T-helper 2 cell treated with Interferon-gamma antibody and Interleukin-4, amounts not matched to agents 5 μg/mL and 100 μg/mL, for 36 hours (primary cell): ENCODE measurements at regions not wholly inside any gene's neighbourhood (a gene's known extent, or its start where the extent isn't known, plus 50 kb on each side); places are given as distances from the start of the nearest gene placed in this dataset.

ENCODE experiments used
- DNase-seq: peaks from one replicate; pipeline ENCODE4 v3.0.0; 2021; ENCODE audit warnings: low spot score
- H3K27ac Mint-ChIP-seq: one replicate; pipeline ENCODE4 v1.8.0; 2021; ENCODE audit warnings: mild to moderate bottlenecking, mixed read lengths
- H3K27me3 Mint-ChIP-seq: one replicate; pipeline ENCODE4 v1.8.0; 2021; ENCODE audit warnings: low read depth, mixed read lengths
- H3K36me3 Mint-ChIP-seq: one replicate; pipeline ENCODE4 v1.8.0; 2021; ENCODE audit warnings: low read depth, mixed read lengths
- H3K4me1 Mint-ChIP-seq: one replicate; pipeline ENCODE4 v1.8.0; 2021; ENCODE audit warnings: low read depth, mixed read lengths
- H3K4me3 Mint-ChIP-seq: one replicate; pipeline ENCODE4 v1.8.0; 2022; ENCODE audit warnings: mild to moderate bottlenecking, moderate library complexity, mixed read lengths
- H3K9me3 Mint-ChIP-seq: one replicate; pipeline ENCODE4 v1.8.0; 2021; ENCODE audit warnings: mixed read lengths

DNA sequence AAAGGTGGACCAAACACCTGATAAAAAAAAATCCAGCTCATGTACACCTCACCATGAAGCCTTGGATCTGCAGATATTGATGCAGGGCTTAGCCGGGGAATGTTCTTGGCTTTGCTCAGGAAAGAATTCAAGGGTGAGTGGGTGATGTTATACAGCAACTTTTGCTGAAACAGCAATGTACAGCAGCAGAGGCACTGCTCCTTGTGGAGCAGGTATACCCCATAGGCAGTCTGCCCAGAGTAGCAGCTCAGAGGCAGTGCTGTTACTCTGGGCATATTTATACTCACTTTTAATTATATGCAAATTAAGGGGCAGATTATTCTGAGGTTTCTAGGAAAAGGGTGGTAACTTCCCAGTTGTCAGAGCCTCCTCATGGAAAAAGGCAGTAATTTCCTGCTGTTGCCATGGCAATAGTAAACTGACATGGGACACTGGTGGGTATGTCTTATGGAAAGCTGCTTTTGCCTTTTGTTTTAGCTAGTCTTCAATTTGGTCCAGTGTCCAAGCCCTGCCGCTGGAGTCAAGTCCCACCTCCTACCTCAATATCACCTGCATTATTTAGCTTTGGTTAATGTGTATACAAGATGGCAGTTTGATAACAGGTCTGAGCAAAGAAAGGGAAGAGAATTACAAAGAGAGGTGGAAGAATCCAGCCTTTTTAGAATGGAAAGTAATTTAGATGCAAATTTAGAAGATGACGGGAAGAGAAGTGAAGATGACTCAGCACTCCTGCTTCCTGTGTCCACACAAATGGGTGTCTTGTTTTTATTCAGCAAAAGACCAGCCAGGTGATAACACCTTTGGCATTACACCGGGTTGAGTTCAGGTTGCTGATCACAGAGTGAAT is 110.1 kb upstream of the JAG1 start:
- Mint-ChIP-seq H3K27me3 (peaks cover 4% of the 10 kb centered on the region), H3K27ac (no peak overlapping the region), H3K9me3 (no peaks in the 10 kb centered on the region), H3K36me3 (no peaks in the 10 kb centered on the region), H3K4me1 (no peaks in the 10 kb centered on the region), H3K4me3 (no peak overlapping the region)
- no peak for DNase-seq

DNA sequence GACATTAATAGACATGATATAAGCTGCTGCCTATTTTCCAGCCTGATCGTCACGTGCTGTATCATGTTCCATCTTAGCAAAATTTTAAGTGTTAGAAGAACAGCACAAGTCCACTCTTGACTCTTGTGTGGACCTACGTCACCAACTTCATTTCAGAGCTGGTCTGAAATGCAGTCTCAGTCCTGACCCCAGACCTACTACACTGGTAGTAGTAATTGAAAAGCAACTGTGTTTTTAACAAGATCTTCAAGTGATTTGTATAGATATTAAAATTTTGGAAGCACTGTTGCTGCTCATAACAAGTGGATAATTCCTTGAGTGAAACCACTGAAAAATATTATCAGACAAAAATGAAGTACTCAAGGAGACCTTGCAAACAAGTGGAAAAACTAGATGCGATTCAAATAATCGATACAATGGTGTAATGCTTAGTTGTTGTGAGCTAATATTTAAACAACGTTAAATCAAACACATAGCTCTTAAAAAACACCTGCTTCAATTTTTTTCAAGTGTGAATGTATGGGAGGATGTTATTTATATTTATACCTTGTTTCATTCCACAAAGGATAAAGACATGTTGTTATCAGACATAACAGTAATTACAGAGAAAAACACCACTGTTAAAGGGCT is 110.9 kb upstream of the JAG1 start:
- no peak for DNase-seq
- H3K27ac Mint-ChIP-seq: no peak overlapping the region
- no peaks in the 10 kb centered on the region for H3K4me1 Mint-ChIP-seq
- no peak overlapping the region for H3K4me3 Mint-ChIP-seq
- H3K9me3 Mint-ChIP-seq: no peaks in the 10 kb centered on the region
- H3K36me3 Mint-ChIP-seq: no peaks in the 10 kb centered on the region
- peaks cover 4% of the 10 kb centered on the region for H3K27me3 Mint-ChIP-seq

DNA sequence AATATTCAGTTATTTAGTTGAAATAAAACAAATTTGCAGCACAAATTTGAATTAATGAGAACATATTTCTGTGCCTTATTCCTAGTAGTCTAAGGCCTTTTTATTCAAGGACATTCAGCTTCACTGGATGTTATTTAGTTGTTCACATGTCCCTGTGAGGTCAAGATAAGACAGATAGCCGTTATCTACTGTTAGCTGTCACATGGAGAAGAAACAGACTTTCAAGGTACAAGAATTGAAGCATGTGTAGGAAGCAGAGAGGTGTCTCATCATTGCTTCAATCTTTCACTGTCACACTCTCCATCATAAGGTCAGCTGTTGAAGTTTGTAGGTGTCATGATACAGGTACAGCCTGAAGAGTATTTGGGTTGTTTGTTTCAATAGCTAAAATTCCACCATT is 112.9 kb upstream of the JAG1 start:
- DNase-seq: no peak
- no peaks in the 10 kb centered on the region for H3K9me3 Mint-ChIP-seq
- peaks cover 4% of the 10 kb centered on the region for H3K27me3 Mint-ChIP-seq
- no peaks in the 10 kb centered on the region for H3K36me3 Mint-ChIP-seq
- no peak overlapping the region for H3K27ac Mint-ChIP-seq
- no peaks in the 10 kb centered on the region for H3K4me1 Mint-ChIP-seq
- no peak overlapping the region for H3K4me3 Mint-ChIP-seq

DNA sequence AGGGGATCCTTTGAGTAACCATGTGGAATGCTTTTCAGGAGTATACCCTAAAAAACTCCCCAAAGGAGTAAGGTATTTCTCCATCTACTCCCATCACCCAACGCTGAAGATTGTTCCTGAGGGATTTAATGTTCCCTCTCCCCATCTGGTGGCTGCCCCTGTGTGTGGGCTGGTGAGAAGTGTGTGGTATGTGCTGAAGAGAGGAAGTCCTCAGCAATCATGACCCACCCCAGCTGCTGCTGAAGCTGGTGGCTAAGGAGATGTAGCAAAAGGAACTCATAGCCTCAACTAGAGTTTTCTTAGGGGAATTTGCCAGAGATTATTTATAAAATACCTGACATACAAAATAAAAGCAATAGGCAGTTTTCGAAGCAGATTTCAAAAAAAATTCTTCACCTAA is 114.3 kb upstream of the JAG1 start:
- no peak for DNase-seq
- Mint-ChIP-seq H3K4me1 (no peaks in the 10 kb centered on the region), H3K4me3 (no peak overlapping the region), H3K27me3 (no peaks in the 10 kb centered on the region), H3K27ac (no peak overlapping the region), H3K9me3 (no peaks in the 10 kb centered on the region), H3K36me3 (no peaks in the 10 kb centered on the region)

DNA sequence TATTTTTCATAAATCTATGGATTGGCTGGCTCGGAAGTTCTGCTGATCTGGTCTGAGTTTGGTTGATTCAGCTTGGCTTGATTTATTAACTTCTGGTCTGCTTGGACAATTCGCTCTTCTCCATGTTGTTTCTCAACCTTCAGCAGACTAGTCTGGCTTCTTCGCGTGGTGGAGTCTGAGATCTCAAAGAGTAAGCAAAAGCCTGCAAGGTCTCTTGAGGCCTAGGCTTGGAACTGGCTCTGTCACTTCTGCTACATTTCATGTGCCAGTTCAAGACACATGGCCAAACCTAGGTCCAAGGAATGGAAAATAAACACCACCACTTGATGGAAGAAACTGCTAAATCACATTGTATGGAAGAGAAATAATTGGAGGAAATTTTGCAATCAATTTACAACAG is 115.1 kb upstream of the JAG1 start:
- Mint-ChIP-seq H3K36me3 (no peaks in the 10 kb centered on the region), H3K4me3 (no peak overlapping the region), H3K4me1 (no peaks in the 10 kb centered on the region), H3K27ac (no peak overlapping the region), H3K27me3 (no peaks in the 10 kb centered on the region), H3K9me3 (no peaks in the 10 kb centered on the region)
- DNase-seq: no peak

DNA sequence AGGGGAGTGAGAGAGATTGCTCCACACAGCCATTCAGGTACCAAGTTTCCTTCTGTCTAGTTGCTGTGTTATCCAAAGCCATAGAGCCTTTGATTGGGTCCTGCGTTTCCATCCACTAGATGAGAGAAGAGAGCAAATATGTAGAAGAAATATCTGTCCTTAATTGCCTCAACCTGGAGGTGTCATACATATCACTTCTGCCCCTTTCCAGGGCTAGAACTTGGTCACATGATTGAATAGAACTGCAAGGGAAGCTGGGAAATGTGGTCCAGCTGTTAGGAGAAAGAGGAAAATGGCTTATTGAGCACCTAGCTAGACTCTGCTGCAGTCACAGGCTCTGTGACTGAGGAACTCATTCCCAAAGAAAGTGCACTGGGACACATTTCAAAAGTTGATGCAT is 115.6 kb upstream of the JAG1 start:
- Mint-ChIP-seq H3K4me1 (no peaks in the 10 kb centered on the region), H3K9me3 (no peaks in the 10 kb centered on the region), H3K27me3 (no peaks in the 10 kb centered on the region), H3K27ac (no peak overlapping the region), H3K4me3 (no peak overlapping the region), H3K36me3 (no peaks in the 10 kb centered on the region)
- no peak for DNase-seq

DNA sequence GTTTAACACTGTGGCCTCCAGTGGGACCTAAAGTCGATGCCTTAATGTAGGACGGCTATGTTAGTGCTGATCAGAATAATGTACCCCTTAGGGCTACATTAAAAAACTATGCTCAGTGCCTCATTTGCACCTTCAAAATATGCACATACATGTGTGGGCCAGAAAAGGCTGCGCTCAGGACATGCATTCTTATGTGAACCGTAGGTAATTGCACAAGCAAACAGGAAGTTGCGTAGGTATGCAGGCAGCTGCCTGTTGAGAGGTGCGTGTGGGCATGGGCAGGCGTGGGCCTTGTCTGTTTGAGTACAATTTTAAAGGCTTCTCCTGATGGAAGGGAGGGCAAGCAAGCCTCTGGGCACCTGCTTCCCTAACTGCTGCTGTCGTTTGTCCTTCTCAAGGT is 116.2 kb upstream of the JAG1 start:
- no peak overlapping the region for H3K4me3 Mint-ChIP-seq
- no peak overlapping the region for H3K27ac Mint-ChIP-seq
- no peaks in the 10 kb centered on the region for H3K27me3 Mint-ChIP-seq
- DNase-seq: no peak
- H3K4me1 Mint-ChIP-seq: no peaks in the 10 kb centered on the region
- H3K36me3 Mint-ChIP-seq: no peaks in the 10 kb centered on the region
- H3K9me3 Mint-ChIP-seq: no peaks in the 10 kb centered on the region

DNA sequence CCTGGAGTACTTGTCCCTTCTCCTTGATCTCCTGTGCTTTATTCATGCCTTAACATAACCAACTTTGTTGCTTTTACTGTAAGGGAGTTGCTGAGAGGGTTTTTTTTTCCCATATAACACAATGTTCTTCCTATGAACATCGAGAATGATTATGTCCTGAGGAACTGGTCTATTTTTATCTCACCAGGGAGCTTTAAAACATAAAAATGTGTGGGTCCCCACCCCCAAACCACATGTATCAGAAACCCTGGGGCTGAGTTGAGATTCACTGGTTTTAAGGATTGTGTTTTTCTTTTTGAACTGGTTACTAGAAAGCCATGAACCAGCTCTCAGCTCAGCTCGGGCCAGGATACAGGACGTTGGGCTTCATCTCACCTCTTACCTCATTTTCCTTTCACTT is 118.5 kb upstream of the JAG1 start:
- DNase-seq: no peak

DNA sequence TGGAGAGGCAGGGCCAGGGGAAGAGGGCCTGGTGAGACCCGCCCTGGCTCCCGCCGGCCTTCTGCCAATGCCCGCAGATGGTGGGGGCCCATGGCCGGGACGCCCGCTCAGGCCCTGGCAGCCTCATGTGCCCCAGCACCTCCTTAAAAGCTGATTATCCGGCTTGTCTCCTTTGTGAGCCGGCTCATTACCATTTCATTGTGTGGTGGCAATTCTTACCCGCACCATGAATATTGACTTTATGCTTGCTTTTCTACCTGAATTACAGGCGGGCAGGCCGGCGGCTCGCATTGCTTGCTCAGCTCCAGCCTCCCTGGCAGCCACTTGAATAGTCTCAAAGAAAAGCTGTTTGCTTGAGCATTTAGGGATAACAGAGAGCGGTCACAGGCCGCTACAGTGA is 120.0 kb upstream of the JAG1 start:
- Mint-ChIP-seq H3K4me3 (no peak overlapping the region), H3K4me1 (no peaks in the 10 kb centered on the region), H3K27ac (no peak overlapping the region), H3K36me3 (no peaks in the 10 kb centered on the region), H3K9me3 (peaks cover 4% of the 10 kb centered on the region), H3K27me3 (no peaks in the 10 kb centered on the region)
- DNase-seq: no peak

More for the DNA sequence above, 118.5 kb upstream of the JAG1 start:
- no peaks in the 10 kb centered on the region for H3K4me1 Mint-ChIP-seq
- no peak overlapping the region for H3K4me3 Mint-ChIP-seq
- no peaks in the 10 kb centered on the region for H3K27me3 Mint-ChIP-seq
- no peaks in the 10 kb centered on the region for H3K36me3 Mint-ChIP-seq
- no peak overlapping the region for H3K27ac Mint-ChIP-seq
- peaks cover 4% of the 10 kb centered on the region for H3K9me3 Mint-ChIP-seq

DNA sequence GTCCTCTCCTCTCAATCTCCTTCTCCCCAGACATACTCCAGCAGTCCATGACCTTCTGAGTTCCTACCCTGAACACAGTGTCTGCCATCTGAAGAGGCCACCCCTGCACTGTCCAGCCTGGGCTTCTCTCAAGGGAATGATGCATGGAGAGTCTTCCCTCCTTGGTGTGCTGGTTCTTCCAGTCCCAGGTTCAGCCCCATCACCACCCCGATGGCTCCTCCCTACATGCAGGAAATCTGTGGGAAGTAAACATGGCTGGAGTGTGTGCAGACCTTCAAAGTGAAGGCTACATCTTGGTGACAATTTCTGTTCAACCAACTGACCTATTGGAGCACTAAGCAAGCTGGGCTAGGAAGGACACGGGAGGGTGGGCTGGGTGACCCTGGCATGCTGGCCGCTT is 121.0 kb upstream of the JAG1 start:
- DNase-seq: no peak
- Mint-ChIP-seq H3K27ac (no peak overlapping the region), H3K27me3 (no peaks in the 10 kb centered on the region), H3K4me1 (no peaks in the 10 kb centered on the region), H3K4me3 (no peak overlapping the region), H3K9me3 (peaks cover 4% of the 10 kb centered on the region), H3K36me3 (no peaks in the 10 kb centered on the region)

DNA sequence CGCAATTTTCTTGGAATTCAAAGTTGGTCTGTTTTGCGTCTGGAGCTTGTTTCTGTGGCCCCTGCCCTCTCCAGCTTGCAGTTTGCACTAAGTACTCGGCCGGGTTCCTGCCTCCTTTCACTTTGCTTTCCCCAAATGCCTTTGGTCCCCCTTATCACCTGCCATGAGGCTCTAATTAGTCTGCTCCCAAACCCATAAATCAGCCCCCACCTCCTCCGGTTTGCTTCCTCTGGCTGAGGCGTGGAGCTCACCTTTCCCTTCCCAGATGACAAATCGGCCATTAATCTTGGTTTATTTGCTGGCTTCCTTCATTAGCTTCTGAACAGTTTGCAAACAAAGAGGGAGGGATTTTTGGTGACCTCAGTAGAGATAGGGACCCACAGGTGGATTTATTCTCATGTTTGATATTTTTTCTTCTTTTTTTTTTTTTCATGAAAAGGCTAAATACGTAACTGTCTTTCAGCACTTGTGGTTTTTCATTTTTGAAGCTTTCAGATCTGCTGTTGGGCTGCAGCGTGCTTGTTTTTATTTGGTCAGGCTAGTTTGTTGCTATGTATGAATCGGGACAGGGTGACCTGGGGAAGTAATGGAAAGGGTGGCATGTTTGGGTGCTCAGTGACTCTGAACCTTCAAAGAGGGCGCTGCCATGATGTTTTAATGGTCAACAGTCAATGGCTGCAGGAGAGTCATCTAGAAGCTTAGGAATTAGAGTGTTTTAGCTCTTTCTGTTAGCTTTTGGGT is 121.7 kb upstream of the JAG1 start:
- Mint-ChIP-seq H3K36me3 (no peaks in the 10 kb centered on the region), H3K27ac (no peak overlapping the region), H3K27me3 (no peaks in the 10 kb centered on the region), H3K4me3 (no peak overlapping the region), H3K9me3 (peaks cover 4% of the 10 kb centered on the region), H3K4me1 (no peaks in the 10 kb centered on the region)
- DNase-seq: no peak

DNA sequence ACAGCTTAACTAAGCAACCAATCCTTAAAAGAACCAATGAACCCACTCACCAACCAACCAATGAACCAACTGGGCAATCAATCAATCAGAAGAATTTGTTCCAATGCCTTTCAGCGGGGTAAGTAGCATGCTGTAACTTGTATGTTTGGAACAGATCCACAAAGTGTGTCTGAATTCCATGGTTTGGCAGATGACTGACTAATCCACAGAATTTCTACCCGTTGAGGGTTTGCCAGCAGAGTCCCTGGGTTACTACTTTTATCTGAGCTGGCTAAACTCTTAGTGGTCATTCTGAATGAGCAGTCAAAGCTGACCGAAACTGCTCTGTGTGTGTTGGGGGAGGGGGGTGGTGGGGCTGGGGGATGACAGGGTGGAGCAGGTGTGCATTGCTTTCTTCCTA is 125.0 kb upstream of the JAG1 start:
- H3K4me1 Mint-ChIP-seq: no peaks in the 10 kb centered on the region
- no peak overlapping the region for H3K4me3 Mint-ChIP-seq
- H3K36me3 Mint-ChIP-seq: no peaks in the 10 kb centered on the region
- H3K27me3 Mint-ChIP-seq: no peaks in the 10 kb centered on the region
- no peak for DNase-seq
- no peak overlapping the region for H3K27ac Mint-ChIP-seq
- peaks cover 4% of the 10 kb centered on the region for H3K9me3 Mint-ChIP-seq

DNA sequence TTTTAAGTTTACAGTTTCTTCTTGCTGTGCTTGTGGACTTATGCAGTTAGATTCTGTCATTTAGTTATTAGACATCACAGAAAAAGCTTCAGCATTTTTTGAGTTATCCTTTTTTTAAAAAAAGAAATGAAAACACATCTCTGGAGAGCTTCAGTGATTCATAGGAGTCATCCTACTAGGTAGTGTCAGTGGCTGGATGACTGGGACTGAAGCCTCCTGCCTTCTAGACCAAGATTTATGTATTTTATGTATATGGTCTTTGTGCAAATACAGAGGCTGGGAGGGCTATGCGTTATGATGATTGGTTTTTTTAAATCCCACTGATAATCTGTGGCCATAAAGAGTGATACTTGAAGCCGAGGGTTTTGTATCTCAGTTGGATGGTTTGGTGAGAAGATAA is 125.9 kb upstream of the JAG1 start:
- Mint-ChIP-seq H3K36me3 (no peaks in the 10 kb centered on the region), H3K27ac (no peak overlapping the region), H3K4me1 (no peaks in the 10 kb centered on the region), H3K27me3 (no peaks in the 10 kb centered on the region), H3K4me3 (no peak overlapping the region), H3K9me3 (peaks cover 4% of the 10 kb centered on the region)
- DNase-seq: no peak

DNA sequence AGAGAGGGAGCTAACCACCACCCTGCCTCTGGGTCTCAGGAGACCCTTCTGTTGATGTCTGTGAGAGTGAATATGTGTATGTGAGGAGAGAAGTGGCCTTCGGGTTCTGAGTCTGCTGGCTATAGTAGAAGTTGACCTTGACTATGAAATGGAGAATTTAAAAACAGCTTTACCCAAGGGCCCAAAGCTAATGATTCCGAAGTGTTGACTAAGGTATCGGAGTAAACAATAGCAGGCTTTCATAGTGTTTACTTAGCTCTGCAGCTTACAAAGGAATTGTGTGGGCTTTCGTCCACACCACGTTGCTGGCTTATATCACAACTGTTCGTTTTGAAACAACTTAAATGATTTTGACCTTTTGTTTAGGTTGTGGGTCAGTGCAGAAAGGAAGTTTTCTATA is 126.5 kb upstream of the JAG1 start:
- no peak for DNase-seq
- Mint-ChIP-seq H3K27ac (no peak overlapping the region), H3K4me3 (no peak overlapping the region), H3K4me1 (no peaks in the 10 kb centered on the region), H3K27me3 (no peaks in the 10 kb centered on the region), H3K9me3 (peaks cover 4% of the 10 kb centered on the region), H3K36me3 (no peaks in the 10 kb centered on the region)
